ENCODE measurements at regions not wholly inside any gene's neighbourhood (a gene's known extent, or its start where the extent isn't known, plus 50 kb on each side); places are given as distances from the start of the nearest gene placed in this dataset.

DNA sequence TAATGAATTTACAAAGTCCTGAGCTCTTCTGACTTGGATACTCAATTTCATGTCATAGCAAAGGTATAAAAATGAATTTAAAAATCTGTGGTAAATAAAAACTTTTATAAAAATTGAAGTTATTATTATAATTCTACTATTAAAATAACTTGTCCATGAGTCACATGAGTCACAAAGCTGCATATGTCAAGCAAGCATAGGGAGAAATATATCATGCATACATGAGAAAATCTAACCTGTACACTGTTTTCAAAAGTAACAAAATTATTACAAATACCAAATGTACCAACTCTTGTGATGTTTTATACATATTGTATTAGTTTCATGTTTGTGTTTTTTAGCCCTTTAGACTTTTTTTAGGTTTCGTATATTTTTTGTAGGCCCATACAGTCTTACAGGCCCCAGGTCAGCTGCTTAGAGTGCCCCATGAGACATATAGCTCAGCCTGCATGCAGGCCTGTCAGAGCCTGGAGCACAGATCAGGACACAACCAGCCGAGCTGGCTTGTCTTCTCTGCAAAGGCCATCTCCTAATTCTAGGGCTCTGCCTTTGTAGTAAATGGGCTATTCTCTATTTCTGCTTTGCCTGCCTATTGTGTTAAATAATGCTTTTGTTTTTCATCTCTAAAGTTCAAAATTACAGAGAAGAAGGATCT lies 818.7 kb upstream of the TENM3 start:
- no peak for DNase-seq

DNA sequence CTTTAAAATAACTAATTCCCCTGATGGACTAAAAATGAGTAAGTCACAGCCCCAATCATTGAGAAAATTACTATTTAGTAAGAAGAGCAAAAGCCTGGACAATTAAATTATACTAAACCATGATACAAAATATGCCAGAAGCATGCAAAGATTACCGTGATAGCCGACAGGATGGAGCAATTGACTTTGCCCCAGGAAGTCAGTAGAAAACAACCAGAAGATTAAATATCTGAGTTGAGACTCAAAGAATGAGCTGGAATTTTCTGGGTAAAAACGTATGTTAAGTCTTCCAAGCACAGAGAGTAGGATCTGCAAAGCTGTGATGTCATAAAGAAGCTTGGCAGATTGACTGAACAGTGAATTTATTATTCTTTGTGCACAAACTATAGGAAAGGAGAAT lies 816.1 kb upstream of the TENM3 start:
- no peak for DNase-seq

DNA sequence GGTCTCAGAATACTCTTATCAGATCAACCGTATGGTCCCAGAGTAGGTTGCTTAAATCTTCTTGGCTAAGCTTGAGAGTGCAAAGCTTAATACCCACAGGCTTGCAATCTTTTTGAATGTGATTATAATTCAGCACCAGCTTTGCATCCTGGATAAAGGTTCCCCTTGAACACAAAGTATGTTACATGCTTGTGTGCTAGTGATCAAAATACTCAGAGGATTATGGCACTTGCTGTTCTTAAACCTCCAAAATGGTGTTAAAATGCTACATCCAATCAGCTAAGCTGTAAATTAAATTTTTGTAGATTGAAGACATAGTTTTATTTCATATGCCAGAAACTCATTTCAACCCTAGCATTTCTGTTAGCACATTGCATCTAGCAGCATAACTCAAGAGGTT lies 812.2 kb upstream of the TENM3 start:
- DNase-seq: peak; percentile 3

- DNase-seq: no peak
Measured at GRCh38 chr4:181431661-181432060, 811.5 kb upstream of the TENM3 start.

- DNase-seq: no peak
Measured at GRCh38 chr4:181432335-181432734, 810.9 kb upstream of the TENM3 start.

- no peak for DNase-seq
Measured at GRCh38 chr4:181437895-181438294, 805.3 kb upstream of the TENM3 start.

- DNase-seq: no peak
Measured at GRCh38 chr4:181438641-181439040, 804.6 kb upstream of the TENM3 start.

DNA sequence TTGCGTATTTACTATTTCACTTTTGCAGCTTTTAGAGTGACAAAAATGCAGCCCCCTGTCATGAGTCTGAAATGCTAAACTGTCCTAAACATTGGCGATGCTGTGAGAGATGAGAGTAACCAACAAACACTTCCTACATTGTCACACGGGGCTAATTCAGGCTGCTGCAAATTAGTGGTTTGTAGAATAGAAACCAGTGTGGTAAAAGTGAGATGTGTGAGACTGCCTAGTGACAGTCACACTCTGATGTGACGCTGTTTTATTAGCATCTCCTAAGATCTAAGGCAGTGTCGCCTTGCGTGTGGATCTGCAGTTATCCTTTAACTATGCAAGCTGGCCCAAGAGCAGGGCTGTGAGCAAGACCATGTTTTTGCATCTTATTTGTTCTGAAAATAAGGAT lies 800.2 kb upstream of the TENM3 start:
- DNase-seq: no peak

DNA sequence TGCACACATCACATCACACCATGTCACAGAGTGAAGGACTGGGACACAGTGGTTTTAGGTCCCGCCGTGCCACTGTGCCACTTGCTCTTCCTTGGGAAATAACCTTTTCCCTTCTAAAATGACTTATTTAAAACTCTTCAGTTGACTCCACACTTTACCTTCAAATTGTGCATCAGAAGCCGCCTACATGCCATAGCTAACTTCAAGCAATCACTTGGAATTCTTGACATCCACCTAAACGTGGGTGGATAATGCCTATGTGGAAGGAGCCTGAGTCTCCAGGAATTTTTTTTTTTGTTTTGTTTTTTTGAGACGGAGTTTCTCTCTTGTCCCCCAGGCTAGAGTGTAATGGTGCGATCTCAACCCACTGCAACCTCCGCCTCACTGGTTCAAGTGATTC lies 777.4 kb upstream of the TENM3 start:
- no peak for DNase-seq

- no peak for DNase-seq
Measured at GRCh38 chr4:181468451-181468850, 774.8 kb upstream of the TENM3 start.

GRCh38 chr4:181470306-181470705 lies 772.9 kb upstream of the TENM3 start:
- no peak for DNase-seq

DNA sequence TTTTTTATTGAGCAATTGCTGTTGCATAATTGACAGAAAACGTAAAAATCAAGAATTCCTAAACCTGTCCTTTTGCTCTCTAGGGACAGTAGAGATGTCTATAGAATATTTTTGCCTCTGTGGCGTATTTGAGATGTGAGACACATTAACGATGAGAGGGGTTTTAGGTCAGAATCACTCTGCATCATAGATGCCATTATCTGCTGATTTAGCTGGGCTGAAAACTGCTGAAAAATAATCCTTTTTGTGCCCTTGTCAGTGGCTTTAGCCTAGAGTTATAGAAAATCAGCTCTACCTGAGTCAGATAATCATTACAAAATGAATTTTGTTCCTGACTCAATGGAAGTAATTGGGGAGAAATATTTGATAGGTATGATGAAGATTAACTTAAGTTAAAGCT lies 767.8 kb upstream of the TENM3 start:
- DNase-seq: no peak

DNA sequence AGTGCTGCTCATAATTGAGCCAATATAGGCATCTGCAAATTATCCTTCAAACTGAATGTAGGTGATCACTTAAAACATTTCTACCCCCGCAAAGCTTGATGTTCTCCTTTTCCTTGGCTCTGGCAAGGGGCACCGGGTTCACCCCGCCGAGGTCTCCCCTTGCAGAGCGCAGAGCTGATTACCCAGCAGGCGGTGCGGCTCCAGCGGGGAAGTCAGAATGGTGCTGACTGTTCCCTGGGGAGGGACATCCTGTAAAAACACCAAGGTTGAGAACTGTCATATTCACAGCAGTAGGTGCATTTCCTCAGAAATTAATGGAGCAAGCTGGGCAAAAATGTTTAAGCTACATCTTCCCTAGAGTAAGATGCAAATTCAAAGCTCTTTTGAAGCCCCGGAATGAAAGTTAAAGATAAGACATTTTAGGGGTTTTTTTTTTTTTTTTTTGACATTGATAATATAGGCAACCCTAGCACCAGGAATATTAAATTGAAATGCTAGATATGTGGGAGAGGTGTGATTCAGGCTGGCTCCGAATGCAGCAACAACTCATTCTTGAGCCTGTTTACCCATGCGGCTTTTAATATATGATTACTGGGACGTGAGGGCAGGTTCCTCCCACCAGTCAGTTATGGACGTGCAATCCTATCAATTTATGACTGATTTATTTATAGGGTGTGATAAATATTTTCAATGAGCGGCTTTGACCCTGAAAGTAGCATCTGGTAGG lies 767.3 kb upstream of the TENM3 start:
- DNase-seq: no peak

- DNase-seq: no peak
Measured at GRCh38 chr4:181476508-181476890, 766.7 kb upstream of the TENM3 start.

- no peak for DNase-seq
Measured at GRCh38 chr4:181477591-181477990, 765.6 kb upstream of the TENM3 start.

GRCh38 chr4:181478656-181479055 lies 764.5 kb upstream of the TENM3 start:
- no peak for DNase-seq

- DNase-seq: no peak
Measured at GRCh38 chr4:181479141-181479540, 764.1 kb upstream of the TENM3 start.

- no peak for DNase-seq
Measured at GRCh38 chr4:181484396-181484795, 758.8 kb upstream of the TENM3 start.

GRCh38 chr4:181488926-181489325 lies 754.3 kb upstream of the TENM3 start:
- DNase-seq: no peak

- DNase-seq: no peak
Measured at GRCh38 chr4:181498148-181498547, 745.1 kb upstream of the TENM3 start.

- DNase-seq: no peak
Measured at GRCh38 chr4:181502611-181503010, 740.6 kb upstream of the TENM3 start.

GRCh38 chr4:181503687-181504390 lies 739.4 kb upstream of the TENM3 start:
- DNase-seq: no peak

GRCh38 chr4:181504924-181505323 lies 738.3 kb upstream of the TENM3 start:
- no peak for DNase-seq

DNA sequence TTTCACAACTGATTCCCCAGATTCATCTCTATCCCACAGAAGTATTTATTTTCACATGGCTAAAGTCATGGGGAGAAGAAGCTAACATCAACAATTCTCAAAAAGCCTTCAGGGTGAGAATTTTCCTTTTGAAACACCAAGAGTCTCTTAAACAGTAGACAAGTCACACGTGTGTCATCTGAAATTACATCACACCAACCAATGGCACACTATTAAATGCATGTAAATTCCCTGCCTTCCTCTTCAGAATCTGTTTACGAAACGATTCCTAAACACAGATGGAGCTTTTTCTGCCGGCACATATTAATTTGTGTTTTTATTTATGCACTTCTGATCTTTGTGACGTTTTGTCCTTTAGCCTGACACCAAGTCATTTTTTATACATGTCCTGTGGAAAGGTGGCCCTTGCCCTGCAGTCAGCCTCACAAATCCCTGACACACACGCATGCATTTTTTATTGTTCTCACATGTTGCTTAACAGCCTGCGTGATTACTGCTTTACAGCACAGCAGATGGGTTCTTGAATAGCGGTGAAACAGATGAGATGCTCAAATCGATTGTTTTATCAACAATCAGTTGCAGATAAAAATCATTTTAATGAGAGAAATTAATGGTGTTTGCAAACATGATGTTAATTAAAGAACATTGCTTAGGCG lies 735.9 kb upstream of the TENM3 start:
- no peak for DNase-seq
